ENCODE measurements at regions not wholly inside any gene's neighbourhood (a gene's known extent, or its start where the extent isn't known, plus 50 kb on each side); places are given as distances from the start of the nearest gene placed in this dataset.

DNA sequence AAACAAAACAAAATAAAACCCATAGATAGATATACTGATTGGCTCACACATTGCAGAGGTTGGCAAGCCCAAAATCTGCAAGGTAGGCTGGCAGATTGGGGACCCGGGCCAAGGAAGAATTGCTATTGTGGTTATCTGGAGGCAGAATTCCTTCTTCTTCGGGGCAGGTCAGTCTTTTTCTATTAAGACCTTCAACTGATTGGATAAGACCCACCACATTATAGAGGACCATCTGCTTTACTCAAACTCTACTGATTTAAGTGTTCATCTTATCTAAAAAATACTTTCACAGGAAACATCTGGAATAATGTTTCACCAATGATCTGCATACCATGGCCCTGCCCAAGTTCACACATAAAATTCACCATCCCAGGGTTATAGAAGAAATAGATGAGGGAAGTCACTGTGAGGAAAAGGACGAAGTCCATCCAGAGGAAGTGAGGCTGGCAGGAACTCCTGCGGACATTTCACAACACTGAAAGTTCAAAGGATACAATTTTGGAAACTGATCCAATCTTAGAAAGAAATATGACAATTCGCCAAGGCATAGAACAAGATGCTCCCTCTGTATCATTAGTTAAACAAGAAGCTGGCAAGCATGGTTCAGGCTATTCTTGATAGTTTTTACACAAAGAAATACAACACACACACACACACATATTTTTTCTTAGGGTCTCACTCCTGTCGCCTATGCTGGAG, 127.6 kb upstream of the MED13L start:
- no peak for DNase-seq

DNA sequence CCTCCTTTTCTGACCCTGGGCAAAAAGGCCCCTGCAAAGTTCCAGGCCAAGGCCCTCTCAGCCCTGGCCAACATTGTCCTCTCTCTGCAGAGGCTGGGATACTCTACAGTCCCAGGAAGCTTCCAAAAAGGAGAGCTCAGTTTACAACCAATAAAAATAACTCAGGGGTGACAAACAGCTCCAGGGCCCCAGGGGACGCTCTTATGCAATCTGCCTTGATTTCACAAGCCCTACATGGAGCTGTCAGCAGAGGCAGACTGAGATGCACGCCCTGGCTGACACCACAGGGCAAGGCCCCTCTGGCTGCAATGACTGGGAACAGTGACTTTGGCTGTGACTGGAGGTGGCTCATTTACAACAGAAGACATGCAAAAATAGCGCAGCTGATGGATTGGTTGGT, 129.0 kb upstream of the MED13L start:
- DNase-seq: peak; percentile 99

DNA sequence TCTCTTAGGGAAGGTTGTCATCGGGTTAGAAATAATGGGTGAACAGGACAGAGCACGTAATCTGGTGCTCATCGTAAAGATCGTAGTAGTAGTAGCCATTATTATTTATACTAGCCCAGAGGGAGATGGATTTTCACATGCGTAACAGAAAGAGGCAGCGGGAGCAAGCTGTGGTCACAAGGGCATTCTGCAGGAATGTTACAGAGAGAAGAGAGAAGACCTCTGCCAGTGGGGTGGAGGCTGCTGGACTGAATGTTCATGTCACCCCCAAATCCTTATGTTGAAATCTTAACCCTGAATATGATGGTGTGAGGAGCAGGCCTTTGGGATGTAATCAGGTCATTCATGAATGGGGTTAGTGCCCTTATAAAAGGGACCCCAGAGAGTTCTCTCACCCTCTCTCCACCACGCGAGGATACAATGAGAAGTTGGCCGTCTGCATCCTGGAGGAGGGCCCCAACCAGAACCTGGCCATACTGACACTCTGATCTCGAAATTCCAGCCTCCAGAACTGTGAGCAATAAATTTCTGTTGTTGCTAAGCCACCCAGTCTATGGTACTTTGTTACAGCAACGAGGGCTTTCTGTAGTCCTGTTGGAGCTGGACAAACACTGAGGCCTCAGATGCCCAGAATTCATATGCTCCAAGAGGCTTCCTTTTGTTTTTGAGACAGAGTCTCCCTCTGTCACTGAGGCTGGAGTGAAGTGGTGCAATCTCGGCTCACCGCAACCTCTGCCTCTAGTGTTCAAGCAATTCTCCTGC, 131.2 kb upstream of the MED13L start:
- no peak for DNase-seq

DNA sequence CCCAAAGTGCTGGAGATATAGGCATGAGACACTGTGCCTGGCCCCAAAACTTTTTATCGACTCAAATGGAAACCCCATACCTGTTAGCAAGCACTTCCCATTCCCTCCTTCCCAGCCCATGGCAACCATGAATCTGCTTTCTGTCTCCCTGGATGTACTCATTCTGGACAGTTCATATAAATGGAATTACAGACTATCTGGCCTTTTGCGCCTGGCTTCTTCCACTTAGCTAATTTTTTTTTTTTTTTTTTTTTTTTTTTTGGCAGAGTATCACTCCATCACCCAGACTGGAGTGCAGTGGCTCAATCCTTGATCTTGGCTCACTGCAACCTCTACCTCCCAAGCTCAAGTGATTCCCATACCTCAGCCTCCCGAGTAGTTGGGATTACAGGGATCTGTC, 134.5 kb upstream of the MED13L start:
- DNase-seq: no peak

DNA sequence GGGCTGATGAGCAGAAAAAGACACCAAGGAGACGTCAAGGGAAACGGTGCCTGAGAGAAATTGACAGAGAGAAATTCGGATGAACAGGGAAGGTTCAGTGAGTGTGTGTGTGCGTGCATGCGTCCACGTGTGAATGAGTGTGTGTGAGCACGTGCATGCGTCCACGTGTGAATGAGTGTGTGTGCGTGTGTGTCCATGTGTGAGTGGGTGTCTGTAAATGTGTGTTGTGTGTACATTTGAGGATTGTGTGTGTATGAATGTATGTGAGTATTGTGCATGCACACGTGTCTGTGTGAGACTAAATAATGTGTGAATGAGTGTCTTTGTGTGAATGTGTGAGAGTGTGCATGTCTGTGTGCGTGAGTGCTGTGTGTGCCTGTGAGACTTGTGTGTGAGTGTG, 137.4 kb upstream of the MED13L start:
- no peak for DNase-seq

DNA sequence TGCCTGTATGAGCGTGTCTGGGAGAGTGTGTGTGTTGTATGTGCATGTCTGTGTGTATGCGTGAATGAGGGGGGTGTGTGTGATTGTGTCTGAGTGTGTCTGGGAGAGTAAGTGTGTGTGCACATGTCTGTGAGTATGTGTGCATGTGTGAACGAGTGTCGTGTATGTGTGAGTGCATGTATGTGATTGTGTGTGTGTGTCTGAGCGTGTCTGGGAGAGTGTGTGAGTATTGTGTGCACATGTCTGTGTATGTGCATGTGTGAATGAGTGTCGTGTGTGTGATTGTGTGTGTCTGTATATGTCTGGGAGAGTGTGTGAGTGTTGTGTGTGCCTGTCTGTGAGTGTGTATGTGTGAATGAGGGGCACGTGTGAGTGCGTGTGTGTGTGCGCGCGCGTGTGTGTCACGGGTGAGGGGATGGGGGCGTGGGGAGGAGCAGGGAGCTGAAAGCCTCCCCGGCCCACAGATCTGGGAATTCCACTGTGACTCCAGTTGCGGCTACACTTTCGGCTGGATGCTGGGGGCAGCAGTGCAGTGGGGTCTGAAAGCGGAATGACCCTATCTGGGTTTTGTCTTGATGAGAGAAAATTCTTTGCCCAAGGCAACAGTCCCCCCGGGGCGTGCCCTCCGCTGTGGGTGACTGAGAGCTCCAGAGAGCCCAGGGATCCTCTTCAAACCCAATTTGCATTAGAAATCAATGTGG, 138.1 kb upstream of the MED13L start:
- peak; percentile 61 for DNase-seq

DNA sequence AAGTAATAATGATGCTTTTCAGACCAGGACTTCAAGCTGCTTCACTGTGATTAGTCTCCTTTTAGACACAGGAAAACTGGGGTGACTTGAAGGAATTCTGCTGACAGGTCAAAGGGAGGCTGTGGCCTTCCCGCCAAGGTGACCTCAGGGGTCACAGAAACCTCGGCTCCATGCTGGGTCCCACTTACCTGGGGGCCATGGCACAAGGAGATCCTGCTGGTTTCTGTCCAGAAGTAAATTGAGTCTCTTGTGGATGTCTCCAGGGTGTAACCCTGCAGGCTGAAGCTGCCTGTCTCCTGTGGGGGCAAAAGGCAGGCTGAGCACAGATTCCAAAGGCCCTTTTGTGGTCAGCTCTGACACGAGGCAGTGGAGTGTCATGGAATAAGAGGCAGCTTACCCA, 138.7 kb upstream of the MED13L start:
- DNase-seq: peak; percentile 85

DNA sequence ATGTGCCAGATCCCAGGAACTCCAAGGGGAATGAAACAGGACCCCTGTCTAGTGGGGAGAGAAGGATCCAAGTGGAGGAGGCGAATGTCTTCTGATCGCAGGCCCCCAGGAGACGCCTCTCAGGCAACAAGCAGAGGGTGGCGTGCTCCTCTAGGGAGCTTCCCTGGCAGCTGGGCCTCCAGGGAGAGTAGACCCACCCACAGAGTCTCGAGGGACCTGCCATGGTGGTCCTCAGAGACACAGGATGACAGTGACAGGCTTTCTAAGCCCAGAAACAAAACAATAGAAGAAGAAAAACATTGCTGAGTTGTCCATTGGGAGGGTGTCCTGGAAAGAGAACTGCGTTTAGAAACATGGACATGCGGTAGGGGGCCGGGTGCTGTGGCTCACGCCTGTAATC, 140.6 kb upstream of the MAP1LC3B2 start:
- DNase-seq: no peak

DNA sequence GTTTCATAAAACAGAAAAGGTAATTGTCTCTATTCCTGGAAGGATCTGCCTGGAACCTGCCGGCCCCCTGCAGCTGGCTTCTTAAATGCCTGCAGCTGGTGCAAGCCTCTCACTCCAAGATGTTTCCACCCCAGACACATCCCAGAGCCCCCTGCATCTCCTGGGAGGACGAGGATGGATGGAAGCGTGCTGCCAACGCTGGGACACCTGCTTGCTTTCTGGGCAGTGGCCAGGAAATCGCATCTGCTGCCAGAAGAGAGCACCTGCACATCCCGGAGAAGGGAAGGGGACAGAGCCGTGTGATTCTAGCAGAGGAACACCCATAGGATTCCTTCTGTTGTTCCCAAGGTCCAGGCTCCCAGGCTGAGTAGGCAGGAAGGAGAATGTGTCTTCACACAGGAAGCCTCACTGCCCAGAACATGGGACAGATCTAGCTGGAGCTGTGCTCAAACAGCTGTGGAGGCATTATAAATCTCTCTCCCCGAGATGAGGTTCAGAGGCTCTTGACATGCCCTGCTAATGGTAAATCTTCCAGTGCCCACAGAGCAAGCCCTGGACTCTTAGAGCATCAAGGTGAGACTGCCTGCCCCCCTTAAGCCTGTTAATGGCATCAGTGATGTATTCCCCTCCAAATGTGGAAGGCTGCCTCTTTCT, 138.8 kb upstream of the MAP1LC3B2 start:
- no peak for DNase-seq

DNA sequence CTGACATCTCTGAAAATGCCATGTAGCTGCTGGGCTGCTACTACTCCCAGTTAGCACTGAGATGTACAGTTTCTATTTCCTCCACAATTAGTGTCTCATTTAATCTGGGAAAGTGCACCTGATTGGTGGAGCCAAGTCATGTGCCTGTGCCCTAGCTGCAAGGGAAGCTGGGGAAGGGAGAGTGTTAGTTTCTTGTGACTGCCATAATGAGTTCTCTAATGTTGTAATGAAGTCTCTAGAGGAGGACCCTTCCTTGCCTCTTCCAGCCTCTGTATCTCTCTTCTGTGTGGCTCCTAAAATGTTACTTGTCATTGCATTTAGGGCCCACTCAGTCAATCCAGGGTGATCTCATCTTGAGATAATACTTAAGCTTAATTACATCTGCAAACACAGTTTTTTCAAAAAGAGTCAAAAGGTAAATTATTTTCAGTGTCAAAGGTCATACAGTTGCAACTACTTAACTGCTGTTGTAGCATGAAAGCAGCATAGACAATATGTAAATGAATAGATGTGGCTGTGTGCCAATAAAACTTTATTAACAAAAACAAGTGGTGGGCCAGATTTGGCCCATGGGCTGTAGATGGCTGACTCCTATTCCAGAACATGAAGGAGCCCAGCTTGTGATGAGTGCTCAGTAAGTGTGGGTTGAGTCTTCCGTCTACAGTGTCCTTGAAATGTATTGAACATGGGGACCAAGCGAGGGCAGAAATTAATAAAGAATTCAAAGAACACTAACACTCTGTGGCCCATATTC, 137.2 kb upstream of the MAP1LC3B2 start:
- DNase-seq: no peak

DNA sequence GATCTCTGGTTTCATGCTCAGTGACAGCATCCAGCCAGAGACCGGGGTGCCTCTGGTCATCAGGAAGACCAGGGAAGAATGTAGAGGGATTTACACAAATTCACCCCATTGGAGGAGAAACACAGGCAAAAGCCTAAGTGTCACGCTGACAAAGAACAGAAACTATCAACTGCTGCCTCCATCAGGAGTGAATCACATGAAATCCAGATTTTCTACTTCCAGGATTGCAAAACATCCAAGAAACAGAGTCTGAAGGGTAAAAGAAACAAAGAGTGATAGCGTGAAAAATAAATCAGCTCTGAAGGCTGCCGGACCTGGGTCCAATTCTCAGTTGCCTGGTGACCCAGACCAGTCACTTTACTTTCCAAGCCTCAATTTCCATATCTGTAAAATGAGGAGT, 136.1 kb upstream of the MAP1LC3B2 start:
- DNase-seq: peak; percentile 93

DNA sequence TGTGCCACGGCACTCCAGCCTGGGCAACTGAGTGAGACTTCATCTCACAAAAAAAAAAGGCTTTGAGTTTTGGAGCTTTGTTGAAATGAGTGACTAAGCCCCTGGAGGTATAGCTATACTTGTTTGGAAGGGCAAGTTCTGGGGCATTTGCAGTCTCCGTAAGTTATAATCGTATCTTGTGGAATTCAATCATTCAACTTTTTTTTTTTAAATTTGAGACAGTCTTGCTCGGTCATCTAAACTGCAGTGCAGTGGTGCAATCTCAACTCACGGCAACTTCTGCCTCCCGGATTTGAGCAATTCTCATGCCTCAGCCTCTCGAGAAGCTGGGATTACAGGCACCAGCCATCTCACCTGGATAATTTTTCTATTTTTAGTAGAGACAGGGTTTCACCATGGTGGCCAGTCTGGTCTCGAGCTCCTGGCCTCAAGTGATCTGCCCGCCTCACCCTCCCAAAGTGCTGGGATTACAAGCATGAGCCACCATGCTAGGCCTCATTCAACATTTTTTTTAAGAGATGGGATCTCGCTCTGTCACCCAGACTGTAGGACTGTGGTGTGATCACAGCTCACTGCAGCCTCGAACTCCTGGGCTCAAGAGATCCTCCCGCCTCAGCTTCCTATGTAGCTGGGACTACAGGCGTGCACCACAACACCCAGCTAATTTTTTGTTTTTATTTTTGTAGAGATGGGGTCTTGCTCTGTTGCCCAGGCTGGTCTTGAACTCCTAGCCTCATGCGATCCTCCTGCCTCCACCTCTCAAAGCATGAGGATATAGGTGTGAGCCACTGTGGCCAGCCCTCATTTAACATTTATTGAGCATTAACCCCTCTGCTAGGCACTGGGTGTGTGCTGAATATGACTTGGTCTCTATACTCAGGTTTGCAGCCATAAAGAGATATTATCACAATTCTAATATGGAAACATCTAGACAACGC, 133.7 kb upstream of the MAP1LC3B2 start:
- no peak for DNase-seq

DNA sequence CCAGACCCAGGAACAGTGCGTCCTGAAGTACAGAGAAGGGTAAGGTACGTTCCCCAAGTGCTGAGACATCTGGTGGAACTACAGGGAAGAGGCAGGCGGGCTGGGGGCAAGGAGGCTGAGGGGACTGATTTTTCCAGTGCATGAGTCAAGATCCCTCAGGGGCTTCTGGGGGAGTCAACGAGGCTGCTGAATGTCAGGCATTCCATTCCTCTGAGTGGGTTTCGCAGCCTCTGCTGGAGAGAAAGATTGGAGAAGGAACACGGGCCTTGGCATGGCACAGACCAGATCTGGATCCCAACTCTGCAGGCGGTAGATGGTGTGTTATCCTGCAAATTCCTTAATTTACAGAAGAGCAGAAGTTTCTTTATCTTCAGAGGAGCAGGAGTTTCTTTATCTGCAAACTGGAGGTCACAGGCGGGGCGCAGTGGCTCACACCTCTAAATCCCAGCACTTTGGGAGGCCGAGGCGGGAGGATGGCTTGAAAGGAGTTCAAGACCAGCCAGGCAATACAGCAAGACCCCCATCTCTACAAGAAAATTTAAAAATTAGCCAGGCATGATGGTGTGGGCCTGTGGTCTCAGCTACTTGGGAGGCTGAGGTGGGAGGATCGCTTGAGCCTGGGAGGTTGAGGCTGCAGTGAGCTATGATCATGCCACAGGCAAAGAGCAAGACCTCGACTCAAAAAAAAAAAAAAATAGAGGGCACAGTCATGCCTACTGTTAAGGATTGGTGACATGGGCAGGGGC, 132.6 kb upstream of the MAP1LC3B2 start:
- DNase-seq: peak; percentile 100

DNA sequence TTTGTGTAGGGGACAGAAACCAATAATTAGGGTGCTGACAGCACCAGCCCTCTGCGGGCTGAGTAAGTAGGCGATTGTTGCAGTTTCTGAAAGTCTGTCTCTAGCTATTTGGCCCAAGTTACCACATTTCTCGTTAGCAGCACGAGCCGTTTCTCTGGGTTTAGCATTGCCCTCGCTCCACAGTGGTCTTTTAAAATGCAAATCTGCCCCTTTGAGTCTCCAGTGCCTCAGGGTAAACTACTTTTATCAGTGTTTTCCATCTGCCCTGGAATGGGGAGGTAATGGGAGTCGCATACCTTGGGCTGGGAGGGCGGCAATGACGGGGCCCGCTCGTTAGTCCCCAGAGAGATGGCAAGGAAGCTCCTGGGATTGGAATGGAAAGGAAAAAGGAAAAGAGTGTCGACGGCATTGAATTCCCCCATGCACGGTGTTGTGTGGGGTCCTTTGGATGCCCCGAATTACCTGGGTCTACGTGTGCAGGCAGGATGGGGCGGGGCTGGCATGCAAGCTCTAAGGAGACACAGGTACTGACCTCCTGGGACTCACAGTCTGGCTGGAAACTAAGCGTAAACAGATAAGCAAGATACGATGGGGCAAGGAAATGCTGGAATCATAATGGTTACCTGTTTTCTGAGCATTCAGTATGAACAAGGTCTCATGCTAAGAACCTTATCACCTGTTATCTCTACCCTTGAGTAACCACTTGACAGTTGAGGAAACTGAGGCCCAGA, 131.8 kb upstream of the MAP1LC3B2 start:
- peak; percentile 99 for DNase-seq

DNA sequence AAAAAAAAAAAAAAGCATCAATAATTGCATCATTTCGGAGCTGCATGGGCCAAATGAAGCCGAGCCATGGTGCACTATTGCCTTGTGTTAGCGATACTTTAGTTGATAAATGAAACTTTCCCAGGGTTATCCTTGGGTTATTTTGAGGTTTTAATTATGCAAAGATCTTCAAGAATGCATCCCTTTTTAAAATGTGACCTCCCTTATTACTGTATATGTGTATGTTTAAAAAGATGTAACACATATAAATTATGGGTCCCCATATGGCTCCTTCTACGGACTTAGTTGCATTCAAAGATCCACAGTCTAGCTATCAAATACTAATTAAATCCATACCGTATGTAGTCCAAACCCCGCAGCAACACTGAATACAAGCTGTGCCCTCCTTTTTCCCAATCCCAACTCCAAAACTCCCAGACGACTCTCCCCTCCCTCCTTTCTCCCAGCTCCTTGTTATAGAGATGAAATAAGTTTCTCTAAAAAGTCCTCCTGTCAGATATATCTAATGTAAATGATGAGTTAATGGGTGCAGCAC, 129.3 kb upstream of the MAP1LC3B2 start:
- no peak for DNase-seq

DNA sequence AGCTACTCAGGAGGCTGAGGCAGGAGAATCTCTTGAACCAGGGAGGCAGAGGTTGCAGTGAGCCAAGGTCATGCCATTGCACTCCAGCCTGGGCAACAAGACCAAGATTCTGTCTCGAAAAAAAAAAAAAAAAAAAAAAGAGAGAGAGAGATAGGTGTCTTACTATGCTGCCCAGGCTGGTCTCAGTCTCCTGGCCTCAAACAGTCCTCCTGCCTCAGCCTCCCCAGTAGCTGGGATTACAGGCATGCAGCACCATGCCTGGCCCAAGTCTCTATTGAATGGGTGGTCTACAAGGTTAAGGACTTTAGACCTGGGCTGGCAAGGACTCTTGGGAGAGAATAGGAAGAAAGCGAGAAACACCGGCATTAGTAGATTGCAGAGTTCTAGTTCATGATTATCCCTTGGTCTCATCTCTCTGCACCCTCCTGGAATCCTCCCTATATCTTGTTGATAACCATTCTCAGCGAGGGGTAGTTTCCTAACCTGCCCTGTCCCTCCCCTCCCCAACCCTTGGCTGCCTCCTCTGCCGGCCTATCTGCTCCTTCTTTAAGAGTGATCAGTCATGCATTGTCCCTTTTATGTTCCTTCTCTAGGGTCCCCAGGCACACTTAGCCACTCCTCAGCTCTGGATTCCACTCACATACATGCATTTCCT, 128.1 kb upstream of the MAP1LC3B2 start:
- DNase-seq: no peak

DNA sequence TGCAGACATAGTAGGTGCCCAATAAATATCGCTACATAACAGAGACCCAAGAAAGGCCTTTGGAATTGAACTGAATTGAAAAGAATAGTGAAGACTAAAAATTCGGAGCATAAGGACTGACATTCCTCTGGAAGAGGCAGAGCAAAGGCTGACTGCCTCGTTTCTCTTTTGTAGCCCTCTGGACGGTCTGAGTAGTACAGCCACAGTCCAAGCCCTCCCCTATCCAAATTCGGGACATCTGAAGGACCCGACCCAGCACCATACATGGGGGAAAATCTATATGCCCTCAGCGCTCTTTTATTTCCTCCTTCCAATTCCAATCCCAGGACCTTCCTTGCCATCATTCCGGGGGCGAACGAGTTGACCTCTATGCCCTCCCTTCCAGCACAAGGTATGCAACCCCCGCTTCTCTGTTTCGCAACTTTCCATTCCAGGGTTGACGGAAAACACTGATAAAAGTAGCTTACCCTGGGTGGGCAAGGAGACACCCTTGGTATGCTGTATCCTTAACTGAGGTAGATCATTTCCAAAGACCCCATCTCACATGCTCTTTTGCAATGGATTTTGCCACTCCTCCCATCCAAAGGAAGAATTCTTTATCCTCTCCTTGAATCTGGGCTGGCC, 127.4 kb upstream of the MAP1LC3B2 start:
- DNase-seq: no peak

DNA sequence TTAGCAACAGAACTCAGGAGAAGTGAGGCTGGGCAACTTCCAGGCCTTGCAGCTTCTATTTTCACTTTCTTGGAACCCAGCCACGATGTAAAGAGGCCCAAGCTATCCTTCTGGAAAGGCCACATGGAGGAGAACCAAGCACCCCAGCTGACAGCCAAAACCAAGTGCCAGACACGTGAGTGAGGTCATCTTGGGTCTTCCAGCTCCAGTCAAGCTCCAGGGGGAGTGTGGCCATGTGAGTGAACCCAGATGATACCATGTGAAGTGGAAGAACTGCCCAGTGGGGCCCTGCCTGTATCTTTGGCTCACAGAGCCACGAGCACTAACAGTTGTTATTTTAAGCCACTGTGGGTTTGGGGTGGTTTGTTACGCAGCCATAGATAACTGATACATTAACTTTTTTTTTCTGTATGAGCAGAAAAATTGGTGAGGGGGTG, 126.8 kb upstream of the MAP1LC3B2 start:
- peak; percentile 62 for DNase-seq

DNA sequence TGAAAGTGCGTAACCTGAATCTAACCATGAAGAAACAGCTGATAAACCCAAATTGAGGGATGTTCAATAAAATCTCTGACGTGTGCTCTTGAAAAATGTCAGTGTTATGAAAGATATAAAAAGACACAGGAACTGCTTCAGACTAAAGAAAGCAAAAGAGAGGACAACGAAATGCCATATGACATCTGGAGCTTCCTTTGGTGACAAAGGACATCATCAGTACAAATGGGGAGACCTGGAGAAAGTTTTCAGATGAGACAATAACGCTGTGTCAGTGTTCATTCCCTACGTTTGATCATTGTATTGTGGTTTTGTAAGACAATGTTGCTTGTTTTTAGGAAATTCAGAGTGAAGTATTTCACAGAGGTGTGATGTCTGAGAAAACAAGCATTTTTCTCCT, 125.9 kb upstream of the MAP1LC3B2 start:
- no peak for DNase-seq
